ENCODE measurements at regions not wholly inside any gene's neighbourhood (a gene's known extent, or its start where the extent isn't known, plus 50 kb on each side); places are given as distances from the start of the nearest gene placed in this dataset.
A peak's percentile ranks its signal among the peaks of the same experiment; 100 is the strongest.

DNA sequence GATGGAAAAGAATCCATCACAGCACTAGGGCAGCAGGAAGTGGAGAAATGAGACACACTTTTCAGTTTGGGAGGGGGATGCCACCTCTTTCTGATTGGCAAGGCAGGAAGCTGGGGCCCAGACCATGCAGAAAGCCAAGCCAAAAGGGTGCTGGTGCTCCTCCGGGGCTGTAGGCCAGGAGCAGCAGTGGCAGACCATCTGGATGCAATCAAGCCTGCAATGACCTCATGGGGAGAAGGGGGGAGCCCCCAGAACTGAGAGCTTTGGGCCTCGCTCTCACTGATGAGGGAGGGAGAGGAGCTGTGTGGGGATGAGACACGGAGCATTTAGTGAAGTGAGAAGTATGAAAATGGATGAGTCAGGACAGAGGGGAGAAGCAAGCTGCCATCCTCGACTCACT lies 141.3 kb upstream of the NALF2 start:
- DNase-seq = peak; percentile 91

DNA sequence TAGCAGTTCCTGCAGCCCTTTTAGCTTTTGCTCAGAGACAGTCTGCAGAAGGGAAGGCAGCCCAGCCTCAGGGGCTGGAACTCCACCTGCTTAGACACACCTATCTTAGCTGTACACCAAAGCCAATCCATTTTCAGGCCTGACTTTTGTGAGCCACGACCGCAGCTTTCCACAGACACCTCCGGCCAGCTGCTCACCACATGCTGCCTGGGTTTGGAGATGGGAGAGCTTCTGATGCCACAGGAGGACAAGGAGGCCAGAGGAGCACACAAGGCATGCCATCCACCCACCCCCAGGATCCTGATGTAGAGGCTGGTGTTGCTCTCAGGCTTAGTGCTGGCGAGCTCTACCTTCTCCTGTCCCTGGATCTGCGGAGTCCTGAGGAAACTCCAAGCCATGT lies 141.8 kb upstream of the NALF2 start:
- peak; percentile 51 for DNase-seq

DNA sequence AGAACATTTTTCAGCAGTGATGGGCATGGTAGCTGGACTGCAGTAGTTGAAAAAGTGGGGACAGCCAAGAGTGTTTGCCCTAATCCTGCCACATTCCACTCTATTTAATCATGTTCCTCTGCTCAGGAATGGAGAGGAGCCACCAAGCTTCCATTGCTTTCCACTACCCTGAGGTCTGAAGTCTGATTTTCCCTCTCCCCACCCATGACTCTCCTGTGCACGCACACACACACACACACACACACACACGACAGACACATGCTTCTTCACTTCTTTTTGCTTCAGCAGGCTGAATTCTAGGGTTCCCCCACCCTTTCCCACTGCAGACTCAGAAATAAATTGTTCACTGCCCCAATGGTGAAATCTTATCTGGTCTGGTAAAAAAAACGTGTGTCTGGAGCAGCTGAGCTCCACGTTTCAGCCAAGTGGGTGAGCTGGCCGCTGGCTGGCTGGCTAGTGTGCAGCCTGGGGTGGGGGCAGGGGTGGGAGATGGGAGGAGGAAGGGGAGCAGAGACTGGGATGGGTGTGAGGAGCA lies 142.7 kb upstream of the NALF2 start:
- peak; percentile 83 for DNase-seq

DNA sequence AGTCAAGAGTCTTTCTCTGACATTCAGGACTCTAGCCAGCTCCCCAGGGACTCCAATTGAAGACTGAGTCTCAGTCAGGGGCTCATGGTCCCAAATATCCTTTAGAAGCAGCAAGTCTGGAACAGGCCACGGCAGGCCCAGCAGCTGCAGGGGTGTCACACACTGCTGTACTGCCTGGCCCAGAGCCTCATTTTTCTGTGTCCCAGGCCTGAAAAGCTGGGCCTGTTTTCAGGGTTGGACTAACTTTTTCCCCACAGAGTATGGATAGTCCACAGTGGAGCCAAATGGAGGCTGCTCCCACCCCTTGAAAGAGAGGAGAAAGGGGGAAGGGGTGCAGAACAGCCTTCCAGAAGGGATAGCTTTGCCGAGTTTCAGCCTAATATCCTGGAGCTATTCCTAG lies 146.8 kb upstream of the NALF2 start:
- DNase-seq = no peak

DNA sequence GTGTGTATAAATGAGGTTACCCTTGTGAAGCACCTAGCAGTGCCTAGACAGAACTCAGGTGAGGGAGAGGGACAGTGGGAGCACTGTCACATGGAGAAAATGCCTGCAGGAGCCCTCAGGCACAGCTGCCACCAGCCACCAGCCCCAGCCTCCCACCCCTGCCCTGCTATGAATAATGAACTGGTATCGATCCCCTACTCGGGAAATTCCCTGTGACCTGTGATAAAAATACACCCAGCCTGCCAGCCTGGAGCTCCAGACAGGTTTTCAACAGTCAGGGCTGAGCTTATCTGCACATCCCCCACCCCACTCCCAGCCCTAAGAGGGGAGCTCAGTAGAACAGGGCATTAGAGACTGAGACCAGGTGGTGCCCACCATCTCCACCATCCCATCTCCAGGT lies 159.6 kb upstream of the PJA1 start:
- no peak for DNase-seq

DNA sequence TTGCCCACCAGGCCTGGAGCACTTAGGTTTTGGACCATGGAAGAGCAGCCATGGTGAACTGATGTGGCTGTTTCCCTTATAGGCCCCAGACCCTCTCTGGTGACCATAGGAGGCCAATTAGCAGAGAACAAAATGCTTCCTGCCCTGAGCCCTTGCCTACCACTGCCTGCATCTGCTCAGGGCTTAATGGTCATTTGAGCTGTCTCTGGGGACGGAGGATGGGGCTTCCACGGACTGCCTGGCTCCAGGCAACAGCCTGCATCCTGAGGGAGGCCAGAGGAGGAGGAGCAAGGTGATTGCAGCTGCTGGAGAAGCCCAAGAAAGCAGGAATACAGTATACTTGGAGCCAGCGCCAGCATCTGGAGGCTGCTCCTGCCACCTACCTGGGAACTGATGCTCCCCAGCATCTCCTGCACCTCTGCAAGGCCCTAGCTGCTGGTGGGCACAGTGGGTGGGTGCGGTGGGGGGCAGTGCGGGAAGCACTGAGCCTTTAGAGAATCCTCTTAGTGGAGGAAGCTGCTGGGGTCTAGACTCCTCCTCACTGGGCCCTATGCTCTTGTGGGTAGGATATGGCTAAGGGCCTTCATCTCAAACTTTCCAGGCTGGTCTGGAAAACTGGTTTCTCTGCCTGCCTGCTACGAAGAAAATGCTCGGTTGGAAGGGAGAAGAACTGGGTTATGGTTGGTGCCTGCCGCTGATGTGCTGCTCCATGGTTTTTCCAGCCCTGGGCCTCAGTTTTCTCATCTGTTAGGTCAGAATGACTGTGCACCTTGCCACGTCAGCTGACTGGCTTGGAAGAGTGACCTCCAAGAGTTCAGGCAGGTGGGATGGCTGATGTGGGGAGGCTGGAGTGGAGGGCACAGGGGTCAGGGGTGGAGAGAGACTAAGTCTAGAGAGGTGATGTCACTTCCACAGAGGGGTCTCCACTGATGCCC lies 158.8 kb upstream of the PJA1 start:
- no peak for DNase-seq

DNA sequence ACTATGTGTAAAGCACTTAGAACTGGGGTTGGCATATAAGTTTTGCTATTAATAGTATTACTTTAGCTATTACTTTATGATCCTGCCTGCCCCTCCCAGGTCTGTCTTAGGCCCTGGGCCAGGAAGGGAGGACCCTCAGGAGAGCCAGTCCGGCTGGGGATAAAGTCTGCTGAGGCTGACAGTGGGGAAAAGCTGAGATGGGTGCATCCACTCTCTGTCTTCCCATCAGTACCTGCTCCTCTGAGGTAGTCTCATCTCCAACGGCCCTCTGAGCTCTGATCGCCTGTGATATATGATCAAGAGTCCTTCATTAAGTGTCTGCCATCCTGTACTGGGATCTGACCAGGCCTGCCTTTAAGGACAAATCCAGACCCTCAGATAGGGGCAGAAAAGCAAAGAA lies 156.5 kb upstream of the PJA1 start:
- DNase-seq = no peak

DNA sequence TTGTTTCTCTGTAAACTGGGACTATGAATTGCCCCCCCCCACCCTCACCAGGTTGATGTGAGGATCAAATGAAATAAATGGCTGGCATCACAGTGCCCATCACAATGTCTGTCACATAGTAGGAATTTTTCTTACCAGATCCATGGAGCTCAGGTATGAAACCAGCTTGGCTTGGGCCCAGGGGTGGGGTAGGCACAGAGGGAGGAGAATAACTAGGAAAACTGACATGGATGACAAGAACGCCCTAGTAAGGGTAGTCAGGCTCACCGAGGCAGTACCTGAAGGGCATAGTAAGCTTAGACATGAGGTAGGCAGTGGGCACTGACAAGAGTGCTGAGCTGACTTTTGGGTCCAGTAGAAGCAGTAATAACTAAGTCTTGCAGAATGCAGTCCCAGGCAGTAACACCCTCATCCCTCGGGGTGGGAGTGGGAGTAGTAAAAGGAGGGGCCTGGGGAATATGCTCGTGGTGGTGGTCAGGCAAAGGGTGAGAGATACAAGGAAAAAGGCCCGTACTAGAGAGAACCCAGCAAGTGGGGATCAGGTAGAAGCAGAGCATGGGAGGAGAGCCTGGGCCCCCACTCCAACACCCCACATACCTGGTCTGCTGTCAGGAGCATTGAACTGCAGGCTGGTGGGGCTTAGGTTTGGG lies 155.9 kb upstream of the PJA1 start:
- no peak for DNase-seq

DNA sequence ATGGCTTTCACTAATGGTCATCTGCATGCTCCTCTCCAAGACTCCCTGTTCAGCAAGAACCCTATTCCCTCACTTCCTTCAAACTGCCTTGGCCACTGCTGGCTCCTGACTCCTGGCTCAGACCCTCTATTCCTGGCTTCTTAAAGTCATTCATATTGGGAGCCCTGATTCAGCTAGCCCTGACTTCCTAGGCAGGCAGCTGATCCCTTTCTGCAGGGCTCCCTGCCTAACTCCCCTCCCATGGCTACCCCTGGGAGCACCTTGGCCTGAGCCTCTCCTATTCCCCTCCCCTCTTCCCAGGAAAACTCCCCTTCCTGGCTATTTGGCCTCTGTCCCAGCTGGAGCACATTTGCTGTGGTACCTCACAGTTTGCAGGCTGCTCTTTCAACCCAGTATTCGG lies 154.9 kb upstream of the PJA1 start:
- no peak for DNase-seq

DNA sequence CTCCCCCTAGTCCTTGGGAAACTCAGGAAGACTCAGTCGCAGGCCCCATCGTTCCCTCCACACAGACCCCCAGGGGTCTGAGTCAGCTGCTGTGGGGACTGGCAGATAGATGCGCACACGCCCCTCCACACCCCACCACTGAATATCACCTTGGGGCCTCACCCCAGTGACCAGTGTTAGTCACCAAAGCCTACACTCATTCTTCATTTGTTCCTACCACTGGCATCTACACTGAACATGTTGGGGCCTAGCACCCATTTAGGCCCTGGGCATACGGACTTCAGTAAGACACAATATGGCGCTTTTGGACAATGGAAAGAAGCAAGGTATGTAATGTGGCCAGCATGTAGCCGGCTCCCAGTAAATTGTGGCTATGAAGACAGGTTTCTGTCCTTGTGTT lies 154.1 kb upstream of the PJA1 start:
- no peak for DNase-seq

DNA sequence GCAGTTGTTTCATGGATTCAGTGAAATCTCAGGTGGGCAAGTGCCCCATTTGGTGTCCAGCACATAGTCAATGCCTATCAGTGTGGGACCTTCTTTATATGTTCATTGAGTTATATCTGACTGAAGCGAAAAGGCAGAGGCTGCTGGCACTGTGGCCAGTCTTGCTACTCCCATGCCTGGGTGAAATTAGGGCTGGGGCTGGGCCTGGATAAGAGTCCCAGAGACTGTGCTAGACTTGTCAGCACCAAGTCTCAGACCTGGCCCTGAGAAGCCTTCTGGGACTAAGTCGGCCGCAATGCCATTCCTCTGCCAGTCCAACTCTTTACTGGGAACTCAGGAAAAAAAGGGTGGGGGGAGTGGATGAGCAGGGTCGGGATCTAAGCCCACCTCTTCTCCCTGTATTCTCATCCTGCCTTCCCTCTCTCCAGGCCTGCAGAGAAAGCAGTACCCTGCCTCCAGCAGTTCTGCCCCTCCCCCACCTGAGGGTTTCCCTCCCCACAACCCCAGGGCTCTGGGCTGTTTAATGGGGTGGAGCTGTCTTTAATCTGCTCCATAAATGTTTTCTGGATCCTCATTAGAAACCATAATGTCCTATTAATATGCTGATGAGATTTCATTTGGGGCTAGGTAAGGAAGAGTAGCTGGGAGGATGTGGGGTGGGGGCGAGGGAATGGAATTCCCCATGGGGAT lies 153.5 kb upstream of the PJA1 start:
- DNase-seq = no peak

DNA sequence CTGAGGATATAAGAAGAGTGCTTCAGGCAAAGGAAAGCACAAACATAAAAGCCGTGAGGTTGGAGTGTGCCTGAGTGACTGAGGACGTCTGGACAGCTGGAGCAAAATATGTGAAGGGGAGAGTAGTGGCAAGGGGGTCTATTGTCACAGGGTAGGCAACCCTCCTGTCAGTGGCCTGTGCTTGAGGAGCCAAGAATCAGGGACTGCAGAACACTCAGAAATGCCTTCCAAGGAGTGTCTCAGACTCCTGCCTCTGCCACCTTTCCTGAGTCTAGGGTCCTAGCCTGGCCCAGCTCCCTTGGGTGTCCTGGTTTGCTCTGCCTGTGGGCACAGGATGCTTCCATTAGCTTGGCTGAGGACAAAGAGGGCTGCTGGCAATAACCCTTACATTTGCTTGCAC lies 152.5 kb upstream of the PJA1 start:
- no peak for DNase-seq

DNA sequence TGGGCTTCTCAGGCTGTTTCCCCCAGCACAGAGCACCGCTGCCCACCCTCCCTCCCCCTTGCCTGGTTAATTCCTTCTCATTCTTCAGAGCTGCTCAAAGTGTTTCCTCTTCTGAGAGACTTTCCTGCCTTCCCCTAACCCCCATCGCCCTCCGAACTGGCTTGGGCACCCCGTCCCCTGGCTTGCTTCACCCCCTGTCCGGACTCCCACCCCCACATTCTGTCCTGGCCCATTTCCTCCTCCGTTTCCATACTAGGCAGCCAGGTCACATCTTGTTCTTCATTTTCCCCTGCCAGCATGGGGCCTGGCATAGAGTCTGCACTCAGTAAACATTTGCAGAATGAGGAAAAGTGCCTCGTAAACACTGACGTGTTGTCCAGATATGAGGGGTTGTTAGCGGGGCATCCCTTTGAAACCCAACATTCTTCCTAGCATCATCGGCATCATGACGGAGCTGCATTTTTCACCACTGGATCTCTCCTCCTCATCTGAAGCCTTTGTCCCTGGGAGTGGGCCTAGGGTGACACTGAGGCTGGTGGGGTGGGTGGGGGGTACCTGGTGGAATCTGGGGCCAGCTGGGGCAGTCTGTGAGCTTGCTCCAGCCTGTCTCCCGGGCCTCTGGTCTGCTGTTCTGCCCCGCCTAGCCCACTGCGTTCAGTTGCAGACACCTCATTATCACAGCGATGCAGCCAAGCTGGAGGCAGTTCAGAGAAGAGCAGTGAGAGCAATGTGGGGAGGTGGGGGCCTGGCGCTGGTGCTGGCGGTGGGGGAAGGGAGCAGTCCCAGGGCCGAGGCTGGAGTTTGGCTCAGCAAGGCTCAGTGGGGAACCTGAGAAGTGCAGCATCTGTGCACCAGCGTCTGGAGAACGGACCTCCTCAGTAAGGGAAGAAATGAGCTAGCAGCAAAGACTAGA lies 149.4 kb upstream of the PJA1 start:
- DNase-seq = no peak

DNA sequence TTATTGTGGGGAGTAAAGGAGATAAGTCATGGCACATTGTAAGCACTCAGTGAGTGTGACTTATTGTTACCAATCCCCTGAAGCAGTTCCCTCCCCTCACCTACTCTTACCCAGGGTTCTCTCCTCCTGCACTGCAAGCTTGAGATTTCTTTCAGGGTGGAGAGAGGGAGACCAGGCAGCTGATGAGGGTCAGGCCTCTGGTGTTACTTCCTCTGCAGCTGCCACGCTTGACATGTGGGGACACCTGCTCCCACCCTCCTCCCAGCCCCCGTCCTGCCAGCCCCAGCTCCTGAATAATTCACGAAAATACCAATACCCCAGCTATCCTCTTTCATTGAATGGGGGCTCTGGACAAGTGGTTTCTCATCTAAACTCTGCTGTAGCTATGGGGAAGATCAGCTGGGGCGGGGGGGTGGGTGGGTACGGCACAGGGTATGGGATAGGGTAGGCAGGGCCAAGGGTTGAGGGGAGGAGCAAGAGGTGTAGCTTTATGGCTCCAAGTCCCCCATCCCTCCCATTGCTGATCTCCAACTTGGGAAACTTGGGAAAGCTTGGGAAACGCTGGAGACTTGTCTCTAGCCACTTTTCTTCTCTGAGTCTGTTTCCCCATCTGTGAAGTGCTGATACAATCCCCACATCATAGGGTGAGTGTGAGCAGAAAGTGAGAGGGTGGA lies 148.5 kb upstream of the PJA1 start:
- no peak for DNase-seq

DNA sequence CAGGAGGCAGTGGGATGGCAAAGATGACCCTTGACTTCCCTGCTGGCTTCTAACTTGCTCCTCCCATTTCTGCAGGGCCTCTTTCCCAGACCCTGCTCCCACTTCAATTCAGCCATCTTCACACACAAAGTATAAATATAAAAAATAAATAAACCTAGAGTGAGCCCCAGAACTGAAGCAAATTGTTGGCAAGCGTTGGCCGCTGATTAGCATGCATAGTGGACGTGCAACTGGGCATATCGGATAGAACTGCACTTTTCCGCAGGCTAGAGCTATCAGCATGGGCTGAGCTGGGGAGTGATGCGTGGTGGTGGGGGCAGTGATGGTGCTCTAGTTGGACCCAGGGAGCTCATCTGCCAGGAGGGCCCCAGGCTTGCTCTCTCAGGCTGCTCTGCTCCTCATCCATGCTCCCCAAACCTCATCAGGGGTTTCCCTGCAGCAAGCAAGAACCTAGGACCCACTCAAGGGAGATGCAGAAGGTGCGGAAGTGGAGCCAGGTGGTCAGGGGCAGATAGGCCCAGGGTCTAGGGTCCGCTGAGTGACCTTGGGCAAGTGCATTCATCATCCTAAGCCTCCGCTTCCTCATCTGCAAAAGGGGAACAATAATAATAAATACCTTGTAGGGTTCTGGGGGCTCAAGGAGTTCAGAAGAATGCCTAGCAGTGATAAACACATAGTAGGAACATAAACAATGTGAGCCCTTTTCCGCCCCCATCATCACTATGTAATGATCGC lies 146.8 kb upstream of the PJA1 start:
- DNase-seq = no peak

DNA sequence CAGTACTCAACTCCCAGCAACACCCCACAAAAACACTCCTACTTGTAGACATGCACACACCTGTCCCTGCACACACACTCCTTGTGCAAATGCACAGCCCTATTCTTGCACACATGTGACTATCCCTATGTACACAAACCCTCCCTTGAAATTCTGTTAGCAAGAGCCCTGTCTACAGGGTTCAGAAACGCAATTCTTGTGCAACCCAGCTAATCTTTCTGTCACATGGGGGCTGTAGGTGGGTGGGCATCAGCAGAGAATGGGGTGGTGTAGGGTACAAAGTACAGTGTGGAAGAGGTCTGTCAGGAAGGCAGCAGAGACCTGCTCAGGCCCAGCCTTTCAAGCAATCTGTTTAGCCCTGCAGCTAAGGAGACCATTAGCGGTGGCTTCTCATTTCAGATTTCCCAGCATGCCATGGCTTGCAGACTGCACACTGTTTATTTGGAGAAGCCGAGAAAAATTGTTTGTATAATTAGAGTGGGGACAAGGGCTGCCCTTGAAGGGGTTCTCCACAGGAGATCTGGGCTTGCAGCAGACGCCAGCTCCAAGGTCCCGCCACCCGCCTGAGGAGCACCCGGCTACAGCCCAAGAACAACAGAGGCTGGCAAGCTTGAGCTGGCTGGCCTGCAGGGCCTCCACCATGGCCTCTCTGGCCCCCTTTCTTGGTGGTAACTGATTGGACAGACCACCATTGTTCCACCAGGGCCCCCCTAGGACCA lies 144.0 kb upstream of the PJA1 start:
- DNase-seq = no peak

DNA sequence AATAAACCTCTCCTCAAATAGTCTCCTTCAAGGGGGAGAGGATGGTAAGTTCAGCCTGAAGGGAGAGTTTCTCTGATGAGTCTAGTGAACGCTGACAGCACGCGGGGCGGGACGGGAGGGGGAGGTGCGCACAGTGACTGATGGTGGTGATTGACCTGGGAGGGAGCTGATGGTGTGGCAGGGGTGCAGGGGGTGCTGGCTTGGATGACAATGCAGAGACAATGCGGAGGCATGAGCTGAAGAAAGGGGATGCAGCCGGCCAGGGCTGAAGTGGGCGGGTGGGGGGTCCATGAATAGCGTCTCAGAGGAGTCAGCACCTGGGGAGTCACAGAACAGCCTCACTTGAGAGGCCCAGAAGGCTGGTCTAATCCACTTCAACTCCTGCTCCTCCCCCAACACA lies 142.5 kb upstream of the PJA1 start:
- DNase-seq = no peak

DNA sequence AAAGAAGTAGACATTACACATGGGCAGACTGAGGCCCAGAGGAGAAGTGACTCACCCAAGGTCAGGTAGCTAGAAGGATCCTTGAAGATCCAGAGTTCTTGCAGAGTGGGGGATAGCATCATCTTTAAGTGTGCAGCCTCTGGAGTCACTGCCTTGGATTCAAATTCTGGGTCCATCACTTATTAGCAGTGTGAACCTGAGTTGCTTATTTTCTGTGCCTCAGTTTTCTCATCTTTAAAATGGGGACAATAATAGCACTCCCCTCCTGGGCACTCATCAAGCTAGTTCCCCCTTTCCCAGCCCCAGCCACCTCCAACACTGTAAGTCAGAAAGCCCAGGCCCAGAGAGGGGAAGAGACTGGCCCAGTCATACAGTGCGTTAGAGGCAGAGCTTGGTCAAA lies 141.8 kb upstream of the PJA1 start:
- DNase-seq = no peak

DNA sequence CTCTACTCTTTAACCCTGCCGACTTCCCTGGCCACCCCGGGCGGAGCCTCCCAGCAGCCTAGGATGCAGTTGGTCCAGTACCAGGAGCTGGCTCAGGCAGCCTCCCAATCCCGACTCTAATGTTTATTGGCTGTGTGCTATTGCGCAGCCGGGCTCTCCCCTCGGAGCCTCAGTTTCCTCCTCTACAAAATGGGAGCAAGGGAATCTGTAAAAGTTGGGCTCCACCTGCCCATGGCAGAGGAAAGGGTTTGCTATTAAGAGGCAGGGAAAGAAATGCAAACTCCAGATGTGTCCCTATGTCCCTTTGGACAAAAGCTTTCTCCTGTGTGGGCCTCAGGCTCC lies 140.8 kb upstream of the PJA1 start:
- no peak for DNase-seq

DNA sequence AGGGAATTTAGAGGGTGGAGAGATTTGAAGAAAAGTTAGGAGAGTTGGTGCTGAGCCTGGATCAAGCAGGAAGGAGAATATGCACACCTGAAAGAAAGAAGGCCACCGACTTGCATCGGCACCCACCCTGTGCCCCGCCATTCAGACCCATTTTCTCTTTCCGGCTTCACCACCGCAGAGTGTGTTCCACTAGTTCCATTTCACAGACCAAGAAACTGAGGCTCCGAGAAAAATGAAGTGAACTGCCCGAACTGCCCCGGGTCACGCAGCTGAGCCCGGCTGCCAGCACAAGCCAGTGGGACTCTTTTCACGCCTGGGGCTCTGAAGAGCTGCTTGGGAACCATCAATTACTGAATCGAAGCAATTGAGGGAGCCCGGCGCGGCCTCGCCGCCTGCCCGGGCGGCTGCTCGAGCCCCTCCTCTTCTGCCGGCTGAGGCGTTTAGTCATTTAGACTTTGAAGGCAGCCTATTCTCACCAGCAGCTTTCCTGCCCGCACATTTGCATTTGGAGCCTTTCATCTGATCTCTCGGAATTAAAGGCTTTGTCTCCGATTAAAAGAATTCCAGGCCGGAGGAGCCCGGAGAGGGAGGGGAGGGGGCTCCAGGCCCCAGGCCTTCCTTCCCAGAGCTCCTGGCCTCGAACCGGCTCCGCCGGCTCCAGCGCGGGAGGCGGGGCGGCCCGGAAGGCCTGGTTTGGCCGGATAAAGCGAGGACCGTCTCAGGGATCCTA lies 140.2 kb upstream of the PJA1 start:
- DNase-seq = no peak
